GM23338 (cell line): ENCODE measurements at regions not wholly inside any gene's neighbourhood (a gene's known extent, or its start where the extent isn't known, plus 50 kb on each side); places are given as distances from the start of the nearest gene placed in this dataset.

ENCODE experiments used
- ATAC-seq: fragments of 200-7000 bp; cut with Tn5 transposase; 3 replicates; pipeline ENCODE4 v1.9.1; 2020
- DNase-seq: peaks from one replicate; pipeline ENCODE4 v3.0.0-alpha.2; 2015; ENCODE audit warnings: low spot score
- H2AFZ ChIP-seq: fragments of 200-600 bp; sonication (generic); 2 replicates; pipeline ENCODE4 v1.8.0; 2016; ENCODE audit warnings: antibody characterized with exemption, mild to moderate bottlenecking, moderate library complexity
- H3F3A ChIP-seq: fragments of 200-600 bp; sonication (generic); replicated peaks from 2 replicates; pipeline ENCODE4 v1.8.0; 2017; ENCODE audit warnings: antibody characterized with exemption, mixed run types, low read depth
- H3K27ac ChIP-seq: fragments of 200-600 bp; sonication (generic); 2 replicates; pipeline ENCODE4 v1.6.1; 2016; ENCODE audit warnings: low read depth
- H3K27me3 ChIP-seq: fragments of 200-600 bp; sonication (generic); 2 replicates; pipeline ENCODE4 v1.8.0; 2016; ENCODE audit warnings: mild to moderate bottlenecking, mixed run types, moderate library complexity; ENCODE audit not compliant: insufficient read depth
- H3K36me3 ChIP-seq: fragments of 200-600 bp; sonication (generic); 2 replicates; pipeline ENCODE4 v1.8.0; 2016; ENCODE audit warnings: mild to moderate bottlenecking; ENCODE audit not compliant: insufficient read depth
- H3K4me1 ChIP-seq: fragments of 200-600 bp; sonication (generic); 2 replicates; pipeline ENCODE4 v1.8.0; 2016; ENCODE audit warnings: mild to moderate bottlenecking, moderate library complexity; ENCODE audit not compliant: insufficient read depth
- H3K4me2 ChIP-seq: fragments of 200-600 bp; sonication (generic); 2 replicates; pipeline ENCODE4 v1.7.1; 2017; ENCODE audit warnings: mixed run types
- H3K4me3 ChIP-seq: fragments of 200-600 bp; sonication (generic); 2 replicates; pipeline ENCODE4 v1.6.1; 2016; ENCODE audit warnings: mixed run types
- H3K79me2 ChIP-seq: fragments of 200-600 bp; sonication (generic); replicated peaks from 2 replicates; pipeline ENCODE4 v1.8.0; 2017; ENCODE audit warnings: mild to moderate bottlenecking; ENCODE audit not compliant: insufficient read depth
- H3K9me2 ChIP-seq: fragments of 200-600 bp; sonication (generic); 2 replicates; pipeline ENCODE4 v1.8.0; 2017; ENCODE audit not compliant: insufficient read depth
- H4K20me1 ChIP-seq: fragments of 200-600 bp; sonication (generic); replicated peaks from 2 replicates; pipeline ENCODE4 v1.8.0; 2017; ENCODE audit warnings: mild to moderate bottlenecking; ENCODE audit not compliant: insufficient read depth
- H3K27ac Mint-ChIP-seq: 2 replicates; pipeline ENCODE4 v1.8.0; 2020; ENCODE audit warnings: inconsistent platforms, mild to moderate bottlenecking, moderate library complexity, mixed read lengths
- H3K27me3 Mint-ChIP-seq: 3 replicates; pipeline ENCODE4 v1.8.0; 2022; ENCODE audit warnings: low read depth, mild to moderate bottlenecking, moderate library complexity, mixed read lengths, inconsistent platforms; ENCODE audit not compliant: insufficient read depth, poor library complexity
- H3K36me3 Mint-ChIP-seq: 3 replicates; pipeline ENCODE4 v1.8.0; 2021; ENCODE audit warnings: low read depth, mild to moderate bottlenecking, inconsistent platforms, moderate library complexity, mixed read lengths
- H3K4me1 Mint-ChIP-seq: 3 replicates; pipeline ENCODE4 v1.8.0; 2020; ENCODE audit warnings: mild to moderate bottlenecking, inconsistent platforms, mixed read lengths
- H3K4me3 Mint-ChIP-seq: 3 replicates; pipeline ENCODE4 v1.8.0; 2021; ENCODE audit warnings: moderate library complexity, mild to moderate bottlenecking, inconsistent platforms, mixed read lengths
- H3K9me3 Mint-ChIP-seq: 3 replicates; pipeline ENCODE4 v1.8.0; 2020; ENCODE audit warnings: moderate library complexity, mild to moderate bottlenecking, inconsistent platforms, mixed read lengths
- CREB1 ChIP-seq: fragments of 250-450 bp; sonication (Bioruptor Pico); IDR thresholded peaks from 2 replicates; pipeline ENCODE4 v1.5.0; 2020; ENCODE audit warnings: low read depth, mild to moderate bottlenecking, moderate library complexity
- CTCF ChIP-seq, 2 experiments: fragments of 200-600 bp in 1 of 2; sonication (generic) in 1 of 2; conservative IDR thresholded peaks; 2 replicates each; pipeline versions ENCODE4 v1.5.1 to v1.6.1; 2016 to 2017; ENCODE audit warnings: antibody characterized with exemption in 2 of 2, low read depth in 2 of 2, mild to moderate bottlenecking in 2 of 2, moderate library complexity in 1 of 2
- EZH2phosphoT487 ChIP-seq: fragments of 200-600 bp; sonication (generic); IDR thresholded peaks from one replicate; pipeline ENCODE4 v1.8.1; 2018; ENCODE audit warnings: antibody characterized with exemption; ENCODE audit not compliant: unreplicated experiment
- JUNB ChIP-seq: IDR thresholded peaks from one replicate; pipeline ENCODE4 v1.6.1; 2016; ENCODE audit warnings: antibody characterized with exemption; ENCODE audit not compliant: unreplicated experiment
- STAT1 ChIP-seq: IDR thresholded peaks from one replicate; pipeline ENCODE4 v1.6.1; 2016; ENCODE audit warnings: antibody characterized with exemption; ENCODE audit not compliant: unreplicated experiment
- ZNF114 ChIP-seq: fragments of 250-450 bp; sonication (Bioruptor Pico); IDR thresholded peaks from 2 replicates; pipeline ENCODE4 v1.5.0; 2020; ENCODE audit warnings: mild to moderate bottlenecking, moderate library complexity
- ZNF462 ChIP-seq: fragments of 250-450 bp; sonication (Bioruptor Pico); IDR thresholded peaks from 2 replicates; pipeline ENCODE4 v1.5.0; 2020; ENCODE audit warnings: mild to moderate bottlenecking, moderate library complexity
- TF ChIP-seq, protein P1 (sequence below): IDR thresholded peaks from 2 replicates; pipeline ENCODE4 v1.6.1; 2016; ENCODE audit warnings: antibody characterized with exemption
- TF ChIP-seq, protein P2 (sequence below): IDR thresholded peaks from one replicate; pipeline ENCODE4 v1.6.1; 2018; ENCODE audit warnings: antibody characterized with exemption; ENCODE audit not compliant: unreplicated experiment

- no peak overlapping the region for H3K4me3 Mint-ChIP-seq
- Histone ChIP-seq H3K79me2 (no peaks in the 10 kb centered on the region), H2AFZ (no peak overlapping the region), H3K4me2 (no peak overlapping the region), H3K27me3 (no peaks in the 10 kb centered on the region), H3K27ac (no peak overlapping the region), H3K4me1 (no peaks in the 10 kb centered on the region), H4K20me1 (no peaks in the 10 kb centered on the region), H3K4me3 (no peak overlapping the region), H3K9me2 (no peaks in the 10 kb centered on the region), H3K36me3 (no peaks in the 10 kb centered on the region), H3F3A (no peaks in the 10 kb centered on the region)
- no peak for TF ChIP-seq EZH2phosphoT487
- TF ChIP-seq CREB1 (CRISPR knock-in tag) = no peak
- no peak for TF ChIP-seq STAT1
- TF ChIP-seq CTCF (conservative IDR thresholded peaks at IDR 0.05; ENCODE audit: low read depth in 2 of 2) = no peak
- TF ChIP-seq, protein P1, sequence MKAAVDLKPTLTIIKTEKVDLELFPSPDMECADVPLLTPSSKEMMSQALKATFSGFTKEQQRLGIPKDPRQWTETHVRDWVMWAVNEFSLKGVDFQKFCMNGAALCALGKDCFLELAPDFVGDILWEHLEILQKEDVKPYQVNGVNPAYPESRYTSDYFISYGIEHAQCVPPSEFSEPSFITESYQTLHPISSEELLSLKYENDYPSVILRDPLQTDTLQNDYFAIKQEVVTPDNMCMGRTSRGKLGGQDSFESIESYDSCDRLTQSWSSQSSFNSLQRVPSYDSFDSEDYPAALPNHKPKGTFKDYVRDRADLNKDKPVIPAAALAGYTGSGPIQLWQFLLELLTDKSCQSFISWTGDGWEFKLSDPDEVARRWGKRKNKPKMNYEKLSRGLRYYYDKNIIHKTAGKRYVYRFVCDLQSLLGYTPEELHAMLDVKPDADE = no peak
- TF ChIP-seq ZNF114 (CRISPR knock-in tag) = no peak
- H3K4me1 Mint-ChIP-seq = no peaks in the 10 kb centered on the region
- no peak for DNase-seq
- peaks cover 77% of the 10 kb centered on the region for H3K9me3 Mint-ChIP-seq
- H3K36me3 Mint-ChIP-seq = no peaks in the 10 kb centered on the region; the same call in 2 of the 3 replicates
- no peak for ATAC-seq
- no peak overlapping the region for H3K27ac Mint-ChIP-seq
- H3K27me3 Mint-ChIP-seq = no peaks in the 10 kb centered on the region
Observed at GRCh38 chr11:42543844-42544419, 767.9 kb upstream of the API5 start.

DNA sequence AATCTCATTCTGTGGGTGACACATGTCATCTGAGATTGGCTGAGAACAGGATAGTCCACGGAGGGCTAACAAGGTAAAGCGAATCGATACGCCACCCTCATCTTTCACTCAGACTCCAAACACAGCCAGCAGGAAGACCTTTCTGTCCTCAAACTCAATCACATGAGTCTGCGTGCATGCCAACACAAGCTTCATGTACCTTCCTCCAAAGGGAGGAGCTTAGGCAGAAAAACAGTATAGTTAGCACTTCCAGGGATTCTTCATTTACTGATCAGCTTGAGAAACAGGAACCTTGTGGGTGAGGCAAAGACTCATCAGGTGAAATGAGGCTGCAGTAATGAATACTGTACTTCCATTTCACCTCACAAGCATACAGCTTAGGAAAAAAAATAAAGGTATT, 767.1 kb upstream of the API5 start:
- H2AFZ ChIP-seq = no peak overlapping the region
- ATAC-seq = no peak
- no peak overlapping the region for H3K27ac Mint-ChIP-seq
- TF ChIP-seq, protein P2, sequence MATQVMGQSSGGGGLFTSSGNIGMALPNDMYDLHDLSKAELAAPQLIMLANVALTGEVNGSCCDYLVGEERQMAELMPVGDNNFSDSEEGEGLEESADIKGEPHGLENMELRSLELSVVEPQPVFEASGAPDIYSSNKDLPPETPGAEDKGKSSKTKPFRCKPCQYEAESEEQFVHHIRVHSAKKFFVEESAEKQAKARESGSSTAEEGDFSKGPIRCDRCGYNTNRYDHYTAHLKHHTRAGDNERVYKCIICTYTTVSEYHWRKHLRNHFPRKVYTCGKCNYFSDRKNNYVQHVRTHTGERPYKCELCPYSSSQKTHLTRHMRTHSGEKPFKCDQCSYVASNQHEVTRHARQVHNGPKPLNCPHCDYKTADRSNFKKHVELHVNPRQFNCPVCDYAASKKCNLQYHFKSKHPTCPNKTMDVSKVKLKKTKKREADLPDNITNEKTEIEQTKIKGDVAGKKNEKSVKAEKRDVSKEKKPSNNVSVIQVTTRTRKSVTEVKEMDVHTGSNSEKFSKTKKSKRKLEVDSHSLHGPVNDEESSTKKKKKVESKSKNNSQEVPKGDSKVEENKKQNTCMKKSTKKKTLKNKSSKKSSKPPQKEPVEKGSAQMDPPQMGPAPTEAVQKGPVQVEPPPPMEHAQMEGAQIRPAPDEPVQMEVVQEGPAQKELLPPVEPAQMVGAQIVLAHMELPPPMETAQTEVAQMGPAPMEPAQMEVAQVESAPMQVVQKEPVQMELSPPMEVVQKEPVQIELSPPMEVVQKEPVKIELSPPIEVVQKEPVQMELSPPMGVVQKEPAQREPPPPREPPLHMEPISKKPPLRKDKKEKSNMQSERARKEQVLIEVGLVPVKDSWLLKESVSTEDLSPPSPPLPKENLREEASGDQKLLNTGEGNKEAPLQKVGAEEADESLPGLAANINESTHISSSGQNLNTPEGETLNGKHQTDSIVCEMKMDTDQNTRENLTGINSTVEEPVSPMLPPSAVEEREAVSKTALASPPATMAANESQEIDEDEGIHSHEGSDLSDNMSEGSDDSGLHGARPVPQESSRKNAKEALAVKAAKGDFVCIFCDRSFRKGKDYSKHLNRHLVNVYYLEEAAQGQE = no peak
- TF ChIP-seq JUNB (no peak), STAT1 (no peak), ZNF462 (CRISPR knock-in tag) (no peak), ZNF114 (CRISPR knock-in tag) (no peak)

More for the DNA sequence above, 767.1 kb upstream of the API5 start:
- no peak for DNase-seq
- Histone ChIP-seq H3F3A (no peaks in the 10 kb centered on the region), H3K9me2 (no peaks in the 10 kb centered on the region), H3K27ac (no peak overlapping the region), H3K79me2 (no peaks in the 10 kb centered on the region), H4K20me1 (no peaks in the 10 kb centered on the region), H3K36me3 (no peaks in the 10 kb centered on the region), H3K4me1 (no peaks in the 10 kb centered on the region), H3K4me3 (no peak overlapping the region), H3K4me2 (no peak overlapping the region), H3K27me3 (no peaks in the 10 kb centered on the region)
- Mint-ChIP-seq H3K4me1 (no peaks in the 10 kb centered on the region), H3K9me3 (peaks cover 78% of the 10 kb centered on the region), H3K36me3 (no peaks in the 10 kb centered on the region; the same call in 2 of the 3 replicates), H3K4me3 (no peak overlapping the region), H3K27me3 (no peaks in the 10 kb centered on the region)
